Endometrium (tissue), 2 donors: ENCODE measurements at regions not wholly inside any gene's neighbourhood (a gene's known extent, or its start where the extent isn't known, plus 50 kb on each side); places are given as distances from the start of the nearest gene placed in this dataset.

Experiments used
- FAIRE-seq: peaks from 2 replicates; lab custom pipeline; 2012; peaks lifted over from hg19 to GRCh38; lab: Jason Lieb, UNC
- donor health status: control.
- donor health status: control.

DNA sequence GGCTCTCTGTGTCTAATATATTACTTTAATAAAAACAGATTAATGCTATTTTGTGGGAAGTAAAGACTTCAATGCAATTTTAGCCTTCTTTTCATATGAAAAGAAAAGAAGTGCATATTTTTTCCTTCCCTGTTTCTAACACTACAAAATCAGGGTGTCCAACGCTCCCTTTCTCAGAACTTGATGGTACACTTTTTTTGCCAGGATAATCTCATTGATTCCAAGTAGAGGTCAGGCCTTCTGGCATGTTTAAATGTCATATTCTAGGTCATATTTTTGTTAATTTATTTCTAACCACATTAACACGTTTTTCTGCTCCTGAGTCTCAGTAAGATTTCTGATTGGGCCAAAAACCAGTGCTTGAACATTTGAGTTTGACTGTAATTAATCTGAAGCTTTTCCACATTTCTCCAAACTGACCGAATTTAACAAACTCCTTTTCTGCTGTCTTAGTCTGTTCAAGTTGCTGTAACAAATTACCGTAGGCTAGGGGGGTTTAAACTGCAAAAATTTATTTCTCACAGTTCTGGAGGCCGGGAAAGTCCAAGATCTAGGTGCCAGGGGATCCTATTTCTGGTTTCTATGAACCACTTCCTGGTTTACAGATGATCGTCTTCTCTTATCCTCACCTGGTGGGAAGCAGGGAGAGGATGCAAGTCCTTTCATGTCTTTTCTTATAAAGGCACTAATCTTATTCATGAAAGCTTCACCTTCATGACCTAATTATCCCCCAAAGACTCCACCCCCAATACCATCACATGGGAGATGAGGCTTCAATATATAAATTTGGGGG, 63.2 kb upstream of the ELL2 start:
- no peak for FAIRE-seq

GRCh38 chr5:96023518-96023917, 61.9 kb upstream of the ELL2 start:
- no peak for FAIRE-seq

- no peak for FAIRE-seq
These were observed 61.3 kb upstream of the ELL2 start for GRCh38 chr5:96022971-96023370.

DNA sequence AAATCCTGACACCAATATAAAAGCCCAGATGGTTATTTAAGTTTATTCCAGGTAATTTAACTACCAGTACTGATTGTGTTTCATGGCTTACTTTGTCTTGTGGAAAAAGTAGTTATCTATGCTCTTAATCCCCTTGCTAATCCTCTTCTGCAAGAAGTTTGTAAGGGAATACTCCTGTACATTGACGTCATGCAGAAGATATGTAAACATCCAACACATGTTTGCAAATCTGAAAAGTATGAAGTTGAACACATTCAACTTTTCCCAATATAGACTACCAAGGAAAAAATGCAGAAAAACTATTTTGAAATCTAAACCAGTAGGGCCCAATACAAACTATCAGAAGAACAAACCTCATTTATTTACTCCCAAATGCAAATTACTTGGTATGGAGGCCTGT, 56.3 kb upstream of the ELL2 start:
- FAIRE-seq, result no peak

DNA sequence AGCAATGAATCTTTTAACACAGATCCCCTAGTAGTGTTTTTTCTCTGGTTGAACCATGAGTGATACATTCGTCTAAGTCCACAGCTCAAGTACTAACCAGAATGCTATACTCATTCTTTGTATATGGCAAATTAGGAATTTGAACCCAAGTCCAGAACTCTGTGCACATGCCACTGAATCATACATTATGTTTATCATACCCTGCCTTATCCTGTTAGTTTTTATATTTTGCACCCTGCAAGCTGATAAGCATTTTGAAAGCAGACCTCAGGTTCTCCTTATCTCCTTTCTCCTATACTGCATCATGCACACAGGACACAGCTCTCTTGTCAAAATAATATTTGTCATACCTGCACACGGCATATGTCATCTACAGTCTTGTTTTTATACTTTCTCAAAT, 54.6 kb upstream of the ELL2 start:
- no peak for FAIRE-seq

DNA sequence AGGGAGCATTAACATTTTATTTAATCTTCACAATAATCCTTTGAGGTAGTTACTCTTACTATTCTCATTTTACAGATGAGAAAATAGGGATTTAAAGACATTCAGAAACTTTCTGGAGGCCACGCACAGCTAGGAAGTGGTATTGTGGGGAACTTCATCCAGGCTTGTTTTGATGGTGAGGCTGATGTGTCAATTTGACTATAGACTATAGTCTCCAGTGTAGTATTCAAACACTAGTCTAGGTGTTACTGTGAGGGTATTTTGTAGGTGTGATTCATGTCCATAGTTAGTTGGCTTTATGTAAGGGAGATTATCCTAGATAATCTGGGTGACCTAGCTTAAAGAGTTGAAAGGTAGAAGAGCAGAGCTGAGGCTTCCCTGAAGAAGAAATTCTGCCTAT, 54.1 kb upstream of the ELL2 start:
- no peak for FAIRE-seq

GRCh38 chr5:96014395-96014794, 52.7 kb upstream of the ELL2 start:
- FAIRE-seq, result no peak

- FAIRE-seq, result no peak
These were observed 51.6 kb upstream of the ELL2 start for GRCh38 chr5:96013254-96013653.

GRCh38 chr5:96012399-96012798, 50.7 kb upstream of the ELL2 start:
- FAIRE-seq, result no peak
